Left renal cortex interstitium (tissue), 4 donors: ENCODE measurements at regions not wholly inside any gene's neighbourhood (a gene's known extent, or its start where the extent isn't known, plus 50 kb on each side); places are given as distances from the start of the nearest gene placed in this dataset.
"Not testable (repeated sequence)": the region's sequence is repeated elsewhere in the genome, so short reads cannot be mapped to it uniquely, and the experiment has no call there.

Experiments used
- DNase-seq, 4 donors: peaks; one replicate each; pipeline ENCODE4 v3.0.0-alpha.2; 2013; ENCODE audit warnings: low read depth in 4 of 4, low spot score in 2 of 4, missing footprints in 1 of 4

DNA sequence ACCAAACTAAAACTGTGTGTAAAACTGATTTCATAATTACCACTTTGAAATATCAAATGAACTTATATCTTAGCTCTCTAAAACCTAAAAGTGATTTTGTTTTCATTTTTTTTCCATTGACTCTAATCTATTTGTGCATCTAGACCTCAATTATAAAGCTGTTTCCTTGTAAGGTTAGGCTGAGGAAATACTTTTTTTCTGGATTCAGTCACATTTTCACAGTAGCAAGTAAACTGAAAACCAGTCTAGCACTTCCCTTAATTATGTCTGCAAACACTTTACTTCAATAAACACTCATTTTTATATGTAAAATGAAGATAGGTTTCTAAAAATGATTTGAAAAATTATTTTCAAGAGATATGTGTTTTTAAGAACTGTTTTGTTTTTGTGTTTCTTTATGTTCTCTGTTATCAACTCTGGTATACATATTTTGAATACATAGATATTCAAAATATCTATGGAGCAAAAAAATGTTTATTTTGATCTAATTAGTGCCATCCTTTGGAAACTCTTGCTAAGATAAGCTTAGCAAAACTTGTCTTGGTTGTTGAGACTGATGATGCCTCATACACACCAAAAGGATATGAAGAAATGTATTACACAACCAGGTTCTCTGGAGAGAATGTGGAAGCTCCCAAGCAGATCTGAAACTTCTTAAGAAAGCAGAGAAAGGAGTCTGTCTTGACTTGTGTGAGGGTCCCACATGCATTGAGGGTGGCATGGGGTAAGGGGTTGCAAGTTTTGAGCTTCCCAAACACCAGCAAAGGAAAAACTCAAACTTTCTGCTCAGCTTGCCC is 1887.4 kb downstream of the PCDH9 start:
- no peak for DNase-seq

DNA sequence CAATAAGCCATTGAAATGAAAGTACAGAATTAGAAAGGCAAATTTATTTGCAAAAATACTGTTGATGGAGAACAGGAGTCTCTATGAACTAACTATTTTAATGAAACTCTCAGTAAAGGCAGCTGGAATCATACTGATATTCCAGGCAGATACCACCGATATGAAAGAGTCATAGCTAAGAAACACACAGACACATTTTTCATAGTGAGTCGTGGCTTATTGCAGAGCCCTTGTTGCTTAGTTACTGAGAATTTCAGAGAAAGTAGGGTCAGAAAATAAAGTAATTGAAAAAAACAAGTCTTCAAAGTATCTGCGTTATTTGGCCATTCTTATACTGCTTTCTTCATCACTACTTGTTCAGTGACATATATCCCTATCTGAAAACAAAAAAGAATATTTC is 1890.9 kb downstream of the PCDH9 start:
- DNase-seq: no peak

DNA sequence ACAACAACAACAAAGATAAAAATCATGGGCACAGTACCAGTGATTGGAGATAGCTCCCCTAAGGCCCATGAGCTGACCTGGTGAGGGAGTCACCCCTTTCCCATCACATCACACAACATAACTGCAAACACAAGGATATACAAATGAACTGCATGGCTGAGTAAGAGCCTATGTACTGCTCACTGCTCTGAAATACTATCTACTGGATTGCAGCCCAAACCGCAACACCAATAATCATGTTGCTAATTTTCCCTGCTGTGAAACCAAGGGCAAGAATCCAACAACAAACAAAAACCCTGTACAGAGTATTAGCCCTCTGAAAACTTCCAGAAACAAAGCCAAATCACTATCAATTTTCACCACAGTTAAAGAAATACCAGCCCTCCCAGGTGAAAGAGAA is 1893.2 kb downstream of the PCDH9 start:
- DNase-seq: no peak

DNA sequence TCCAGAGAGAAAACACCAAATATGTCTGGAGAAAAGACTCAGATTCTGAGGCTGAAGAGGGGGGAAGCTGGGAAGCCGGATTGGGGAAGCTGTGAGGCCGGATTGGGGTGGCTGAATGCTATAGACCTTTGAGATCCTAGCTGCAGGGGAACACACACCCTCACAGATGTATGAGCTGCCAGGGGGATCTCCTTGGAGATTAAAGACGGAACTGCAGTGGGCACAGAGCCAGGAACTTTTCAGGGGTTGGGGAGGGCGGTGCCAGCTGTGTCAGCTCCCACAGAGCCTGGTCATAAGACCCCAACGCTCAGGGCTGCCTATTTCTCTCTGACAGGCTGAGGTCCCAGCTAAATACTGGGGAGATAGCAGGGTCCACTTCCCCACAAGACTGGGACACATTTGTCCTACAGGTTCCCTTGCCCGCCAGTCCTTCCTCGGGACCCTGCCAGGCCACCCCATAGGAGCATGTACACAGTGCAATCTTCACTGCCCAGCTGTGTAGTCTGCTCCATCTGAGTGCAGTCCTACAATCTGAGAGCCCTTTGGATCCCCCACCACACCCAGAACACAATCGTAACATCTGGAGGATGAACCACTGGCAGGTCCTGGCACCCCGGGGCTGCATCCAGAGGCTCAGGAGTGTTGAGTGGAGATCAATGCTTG is 1893.9 kb downstream of the PCDH9 start:
- DNase-seq: no peak

DNA sequence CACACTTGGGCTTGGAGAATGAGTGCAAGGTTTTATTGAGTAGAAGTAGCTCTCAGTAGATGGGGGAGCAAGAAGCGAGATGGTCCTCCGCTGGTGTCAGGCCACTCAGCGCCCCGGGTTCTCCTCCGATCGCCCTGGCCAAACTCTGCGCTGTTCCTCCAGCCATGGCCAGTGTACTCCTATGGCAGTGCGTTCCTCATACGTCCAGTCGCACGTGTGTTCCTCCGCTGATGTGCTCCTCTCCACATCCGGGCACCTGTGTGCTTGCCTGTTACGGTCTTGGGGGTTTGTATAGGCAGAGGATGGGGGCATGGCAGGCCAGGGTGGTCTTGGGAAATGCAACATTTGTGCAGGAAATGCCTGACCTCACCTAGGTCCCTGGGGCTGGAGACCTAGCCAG is 1899.4 kb downstream of the PCDH9 start:
- no peak for DNase-seq

DNA sequence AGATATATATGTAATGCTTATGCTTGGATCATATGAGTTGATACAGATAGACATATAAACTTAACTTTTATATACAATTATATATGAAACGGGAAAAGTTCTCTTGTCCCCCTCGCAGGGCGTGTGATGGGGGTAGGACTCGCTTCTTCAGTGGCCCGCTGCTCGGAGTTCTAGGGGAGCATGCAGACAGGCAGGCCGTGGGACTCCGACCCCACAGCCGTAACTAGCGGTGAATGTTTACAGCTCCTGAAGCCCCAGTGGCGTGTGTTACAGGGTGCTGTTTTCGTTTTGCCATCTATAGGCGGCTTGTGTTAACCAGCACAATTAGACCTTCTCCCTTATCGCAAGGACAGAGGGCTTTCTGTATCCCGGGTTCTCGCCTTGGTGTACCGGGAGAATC is 1899.8 kb downstream of the PCDH9 start:
- no peak for DNase-seq

DNA sequence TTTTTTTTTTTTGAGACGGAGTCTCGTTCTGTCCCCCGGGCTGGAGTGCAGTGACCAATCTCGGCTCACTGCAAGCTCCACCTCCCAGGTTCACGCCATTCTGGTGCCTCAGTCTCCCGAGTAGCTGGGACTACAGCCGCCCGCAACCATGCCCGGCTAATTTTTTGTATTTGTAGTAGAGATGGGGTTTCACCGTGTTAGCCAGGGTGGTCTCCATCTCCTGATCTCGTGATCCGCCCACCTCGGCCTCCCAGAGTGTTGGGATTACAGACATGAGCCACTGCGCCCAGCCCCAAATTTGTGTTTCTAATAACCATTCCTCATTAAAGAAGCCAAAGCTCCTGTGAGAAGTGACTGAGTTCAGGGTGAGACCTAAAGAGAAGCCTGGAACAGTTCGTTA is 1906.9 kb downstream of the PCDH9 start:
- DNase-seq: not testable (repeated sequence)

DNA sequence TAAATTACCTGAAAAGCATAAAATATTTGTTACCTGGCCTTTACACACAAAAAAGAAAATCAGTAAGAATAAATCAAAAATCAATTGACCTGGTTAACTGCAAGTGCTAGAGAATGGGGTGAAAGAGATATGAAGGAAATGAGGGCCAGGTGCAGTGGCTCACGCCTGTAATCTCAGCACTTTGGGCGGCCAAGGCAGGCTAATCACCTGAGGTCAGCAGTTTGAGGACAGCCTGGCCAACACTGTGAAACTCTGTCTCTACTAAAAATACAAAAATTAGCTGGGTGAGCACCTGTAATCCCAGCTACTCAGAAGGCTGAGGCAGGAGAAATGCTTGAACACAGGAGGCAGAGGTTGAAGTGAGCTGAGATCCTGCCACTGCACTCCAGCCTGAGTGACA is 1908.7 kb downstream of the PCDH9 start:
- not testable (repeated sequence) for DNase-seq

DNA sequence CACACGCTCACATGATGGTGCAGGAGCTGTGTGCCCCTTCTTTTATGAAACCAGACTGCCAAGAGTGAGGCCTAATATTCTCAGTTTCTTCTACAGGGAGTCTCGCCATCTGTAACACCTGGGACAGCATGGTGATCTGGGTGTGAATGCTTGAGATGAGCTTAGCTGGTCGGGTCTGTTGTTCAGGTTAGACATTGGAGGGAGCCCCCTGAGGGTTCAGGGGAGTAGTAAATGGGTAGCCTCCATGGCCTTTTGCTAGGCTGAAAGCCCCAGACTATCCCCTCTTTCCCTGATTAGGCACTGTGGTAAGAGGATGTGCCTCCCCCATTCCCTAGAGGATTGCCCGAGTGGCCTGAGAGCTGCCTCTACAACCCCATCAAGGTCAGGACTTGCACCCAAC is 1916.1 kb downstream of the PCDH9 start:
- DNase-seq: no peak

DNA sequence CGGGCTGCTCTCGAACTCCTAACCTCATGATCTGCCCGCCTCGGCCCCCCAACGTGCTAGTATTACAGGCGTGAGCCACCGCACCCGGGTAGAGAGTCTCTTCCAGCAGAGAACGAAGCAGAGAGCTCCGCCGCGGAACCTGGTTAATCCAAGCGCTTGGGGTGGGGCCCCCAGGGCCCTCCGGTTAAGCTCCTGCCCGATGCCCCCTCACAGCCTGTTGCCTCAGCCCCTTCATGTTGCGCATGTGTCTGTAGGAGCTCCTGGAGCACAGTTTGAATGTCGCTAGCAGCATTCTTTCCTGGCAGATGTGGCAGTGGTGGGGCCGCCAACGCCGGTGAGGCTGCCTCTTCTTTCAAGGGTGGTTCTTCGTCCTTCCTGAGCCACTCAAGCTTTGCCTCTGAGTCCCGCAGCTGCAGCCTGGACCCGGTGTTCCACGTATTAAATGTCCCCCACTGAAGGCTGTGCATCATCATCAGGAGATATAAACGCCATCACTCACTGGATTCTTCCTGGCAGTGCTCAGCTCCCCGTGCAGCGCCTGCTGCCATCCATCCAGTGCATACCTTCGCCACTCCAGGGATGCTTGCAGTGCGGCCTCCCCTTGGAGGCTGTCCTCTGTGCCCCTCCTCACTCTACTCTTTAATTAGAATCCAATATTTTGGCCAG is 1919.3 kb downstream of the PCDH9 start:
- no peak for DNase-seq

DNA sequence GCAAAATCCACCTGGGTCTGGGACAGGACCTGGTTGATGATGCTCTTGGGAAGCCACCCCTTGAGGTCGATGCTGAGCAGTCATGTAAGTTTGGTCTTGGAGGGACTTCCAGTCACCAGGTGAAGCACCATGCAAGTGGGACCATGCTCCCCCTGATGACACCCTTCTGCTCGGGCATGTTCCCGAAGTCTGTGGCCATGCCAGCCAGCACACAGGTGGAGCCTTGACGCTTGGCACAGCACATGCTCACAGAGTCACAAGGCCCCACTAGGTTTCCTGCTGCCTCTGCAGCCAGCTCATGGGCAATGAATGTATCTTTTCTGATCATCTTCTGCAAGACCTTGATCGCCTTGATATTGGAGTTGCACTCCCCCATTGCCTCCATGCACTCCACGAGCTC is 1920.2 kb downstream of the PCDH9 start:
- no peak for DNase-seq

DNA sequence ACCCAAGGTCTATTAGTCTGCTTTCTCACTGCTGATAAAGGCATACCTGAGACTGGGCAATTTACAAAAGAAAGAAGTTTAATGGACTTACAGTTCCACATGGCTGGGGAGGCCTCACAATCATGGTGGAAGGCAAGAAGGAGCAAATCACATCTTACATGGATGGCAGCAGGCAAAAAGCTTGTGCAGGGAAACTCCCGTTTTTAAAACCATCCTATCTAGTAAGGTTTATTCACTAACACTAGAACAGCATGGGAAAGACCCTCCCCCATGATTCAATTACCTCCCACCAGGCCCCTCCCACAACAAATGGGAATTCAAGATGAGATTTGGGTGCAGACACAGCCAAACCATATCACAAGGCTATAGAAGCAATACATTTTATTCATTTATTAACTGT is 1921.4 kb downstream of the PCDH9 start:
- DNase-seq: not testable (repeated sequence)

DNA sequence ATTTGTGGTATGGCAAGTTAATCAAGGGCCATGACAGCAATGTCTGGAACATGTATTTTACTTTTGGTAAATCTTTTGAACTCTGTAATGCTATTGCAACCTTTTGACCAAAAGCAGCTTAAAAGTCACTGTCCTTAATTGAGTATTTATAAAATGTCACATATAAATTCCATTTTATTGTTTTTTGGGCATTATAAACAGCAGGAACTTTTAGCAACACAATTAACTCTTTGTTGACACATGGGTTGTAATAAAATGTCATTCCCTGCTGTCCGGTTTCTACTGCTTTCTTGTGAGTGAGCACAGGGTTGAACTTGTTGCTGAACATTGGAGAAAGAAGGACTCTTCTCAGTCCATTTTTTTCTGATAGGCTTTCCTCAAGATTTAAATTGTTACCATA is 1923.1 kb downstream of the PCDH9 start:
- DNase-seq: no peak

DNA sequence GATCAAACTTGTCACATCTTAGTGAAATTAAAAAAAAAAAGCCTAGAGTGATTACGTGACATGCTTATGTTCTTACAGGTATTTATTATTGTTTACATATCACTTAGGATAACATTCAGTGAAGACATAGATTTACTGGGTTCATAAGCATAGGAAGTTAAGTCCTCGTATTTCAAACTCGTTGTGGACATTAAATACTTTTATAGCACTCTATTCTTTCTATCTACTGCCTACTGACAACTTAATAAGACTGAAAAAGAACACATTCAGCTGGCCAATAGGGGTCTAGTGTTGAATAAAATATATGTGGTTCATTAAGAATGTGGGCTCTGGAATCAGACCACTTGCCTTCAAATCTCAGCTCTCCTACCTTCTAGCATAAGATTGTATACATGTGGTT is 1927.4 kb downstream of the PCDH9 start:
- DNase-seq: no peak

DNA sequence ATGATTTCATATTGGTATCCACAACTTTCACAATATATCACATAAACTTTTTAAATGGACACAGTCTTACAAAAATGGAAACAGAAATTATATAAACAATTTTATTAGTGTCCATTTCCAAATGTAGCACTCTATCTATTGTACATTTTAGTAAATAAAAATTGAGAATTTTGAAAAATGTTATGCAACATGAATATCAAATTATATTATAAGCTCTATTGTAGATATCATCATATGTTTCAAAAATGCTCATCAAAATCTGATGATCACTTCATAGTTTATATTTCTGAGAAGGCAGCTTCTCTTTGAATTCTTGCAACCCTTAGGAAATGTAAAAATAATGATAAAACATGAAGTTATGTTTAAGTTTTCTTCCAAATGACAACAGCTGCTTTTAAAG is 1928.6 kb downstream of the PCDH9 start:
- DNase-seq: no peak

DNA sequence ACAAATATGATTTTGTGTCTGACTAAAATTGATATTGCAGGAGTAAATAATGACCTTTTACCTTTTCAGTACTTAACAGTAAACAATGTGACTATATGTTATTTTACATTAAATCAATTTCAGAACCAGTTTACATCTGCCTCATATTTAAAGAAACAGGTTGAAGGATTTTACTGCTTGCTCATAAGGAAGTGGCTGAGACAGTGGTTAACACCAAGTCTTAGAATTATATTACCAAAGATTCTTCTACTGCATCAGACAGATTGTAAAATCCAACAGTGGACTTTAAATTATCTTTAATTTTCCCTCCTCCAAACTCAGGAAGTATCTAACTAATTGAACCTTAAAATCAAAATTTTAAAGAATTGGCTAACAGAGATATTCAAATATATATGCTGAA is 1929.9 kb downstream of the PCDH9 start:
- DNase-seq: no peak

DNA sequence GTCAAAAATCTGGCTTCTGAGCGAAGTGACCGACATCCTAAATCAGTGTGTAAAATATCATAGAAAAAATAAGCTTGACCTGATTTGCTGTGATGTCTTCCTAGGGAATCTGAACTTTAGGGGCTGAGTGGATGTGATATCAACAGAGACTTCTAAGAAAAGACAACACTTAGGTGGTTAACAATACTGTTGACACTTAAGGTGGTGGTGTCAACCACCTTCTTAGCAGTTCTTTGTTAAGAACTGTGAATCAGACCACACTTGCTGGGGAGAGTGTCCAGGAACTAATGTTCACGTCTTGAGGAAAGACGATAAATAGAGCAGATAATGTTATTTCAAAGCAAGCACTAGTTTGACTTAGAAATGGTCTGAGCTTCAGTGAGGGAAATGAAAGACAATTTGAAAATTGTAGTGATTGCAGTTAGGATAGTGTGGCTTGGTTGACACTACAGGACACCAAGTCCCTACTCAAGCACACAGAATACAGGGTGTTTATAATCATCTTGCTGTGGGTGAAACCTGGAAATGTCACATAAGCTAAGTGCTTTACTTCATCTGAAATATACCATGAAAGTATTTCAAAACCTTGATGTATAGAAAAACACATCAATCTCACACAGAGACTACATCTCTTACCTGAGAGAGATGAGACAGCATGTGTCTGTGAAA is 1936.5 kb downstream of the PCDH9 start:
- no peak for DNase-seq

DNA sequence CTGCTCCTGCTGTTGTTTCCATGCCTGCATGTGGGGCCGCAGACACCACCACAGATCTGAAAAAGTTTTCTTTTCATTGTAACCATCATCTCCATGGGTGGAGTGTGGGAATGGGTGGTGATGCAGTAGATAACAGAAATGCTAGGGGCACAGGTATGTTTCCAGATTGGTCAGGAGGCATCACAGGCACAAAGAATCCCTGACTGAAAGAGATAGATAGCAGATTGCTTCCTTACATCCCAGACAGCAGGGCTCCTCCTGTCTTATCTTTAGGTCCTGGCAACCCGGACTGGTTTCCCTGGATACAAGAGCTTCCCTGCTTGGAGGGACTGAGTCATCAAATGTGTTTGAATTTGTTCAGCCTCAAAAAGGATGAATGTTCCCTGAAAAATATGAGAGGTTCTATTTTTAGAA is 1937.6 kb downstream of the PCDH9 start:
- DNase-seq: no peak

DNA sequence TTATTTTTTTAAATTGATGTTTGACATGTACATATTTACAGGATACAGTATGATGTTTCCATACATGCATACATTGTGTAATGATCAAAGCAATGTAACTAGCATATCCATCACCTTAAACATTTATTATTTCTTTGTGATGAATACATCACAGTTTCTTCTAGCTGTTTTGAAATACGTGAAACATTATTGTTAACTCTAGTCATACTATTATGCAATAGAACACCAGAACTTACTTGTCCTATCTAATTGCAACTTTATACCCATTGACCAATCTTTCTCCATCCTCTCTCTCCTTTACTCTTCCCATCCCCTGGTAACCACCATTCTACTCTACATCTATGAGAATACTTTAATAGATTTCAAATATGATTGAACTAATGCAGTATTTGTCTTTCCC is 1942.7 kb downstream of the PCDH9 start:
- no peak for DNase-seq

DNA sequence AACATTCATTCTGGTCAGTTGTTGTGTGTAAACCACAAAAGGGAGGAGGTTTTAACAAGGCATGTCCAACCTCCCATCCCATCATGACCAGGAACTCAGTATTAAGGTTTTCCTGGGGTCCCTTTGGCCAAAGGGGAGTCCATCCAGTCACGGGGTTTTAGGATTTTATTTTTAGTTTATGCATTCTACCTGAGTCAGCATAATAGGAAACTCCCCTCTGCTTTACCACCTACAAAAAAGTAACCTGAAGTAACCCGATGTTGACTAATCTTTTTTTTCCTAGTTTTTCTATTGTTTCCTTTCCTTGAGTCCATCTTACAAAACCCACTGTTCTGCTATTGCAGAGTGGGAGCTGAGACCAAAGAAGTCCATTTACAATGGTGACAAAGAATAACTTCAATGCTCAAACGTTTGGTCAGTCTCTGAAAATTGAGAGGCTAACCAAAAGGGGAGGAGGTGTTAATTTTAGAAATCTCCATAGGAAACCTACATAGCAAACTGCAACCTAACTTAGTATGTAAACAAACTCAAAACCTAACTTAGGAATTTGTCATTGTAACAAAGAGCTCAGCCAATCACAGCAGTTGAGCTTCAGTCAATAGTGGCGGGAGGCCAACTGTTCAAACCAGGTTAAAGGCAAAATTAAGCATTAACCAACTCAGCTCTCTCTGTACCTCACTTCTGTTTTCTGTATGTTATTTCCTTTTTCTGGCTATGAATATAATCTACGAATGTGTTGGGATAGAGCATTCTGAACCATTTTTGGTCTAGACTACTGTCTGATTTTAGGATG is 1954.1 kb downstream of the PCDH9 start:
- no peak for DNase-seq

DNA sequence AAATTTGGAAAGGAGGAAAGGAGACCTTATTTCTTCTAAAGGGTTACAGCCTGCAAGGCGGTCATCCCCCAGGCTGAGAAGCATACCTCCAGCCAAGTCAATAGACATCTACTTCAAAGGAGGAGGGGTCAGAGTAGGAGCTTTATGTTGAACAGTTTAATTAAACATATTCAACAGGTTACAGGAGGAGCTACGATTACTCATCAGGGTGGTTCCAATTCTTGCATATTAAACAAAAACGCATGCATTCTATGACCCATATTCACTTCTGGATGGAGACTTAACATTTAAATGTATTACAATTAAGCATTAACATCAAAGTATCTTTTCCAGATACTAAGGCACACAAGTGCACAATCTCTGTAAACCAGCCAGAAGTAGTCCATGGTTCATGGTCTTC is 1955.0 kb downstream of the PCDH9 start:
- DNase-seq: no peak
